DND-41 (cell line): ENCODE measurements at regions not wholly inside any gene's neighbourhood (a gene's known extent, or its start where the extent isn't known, plus 50 kb on each side); places are given as distances from the start of the nearest gene placed in this dataset.

Experiments
- ATAC-seq: fragments of 200-7000 bp; cut with Tn5 transposase; 3 replicates; pipeline ENCODE4 v1.9.1; 2021; ENCODE audit warnings: low read depth; ENCODE audit not compliant: insufficient read depth
- DNase-seq: peaks from one replicate; pipeline ENCODE4 v3.0.0-alpha.2; 2020
- H2AFZ ChIP-seq: 2 replicates; pipeline ENCODE4 v1.6.0; 2012; ENCODE audit warnings: low read depth, low read length
- H3K27ac ChIP-seq: 2 replicates; pipeline ENCODE4 v1.5.1; 2012; ENCODE audit warnings: low read length, inconsistent platforms
- H3K27me3 ChIP-seq: fragments of 200-600 bp; sonication (generic); 2 replicates; pipeline ENCODE4 v1.6.0; 2012; ENCODE audit warnings: low read length, mild to moderate bottlenecking, inconsistent platforms; ENCODE audit not compliant: insufficient read depth, poor library complexity
- H3K36me3 ChIP-seq: 2 replicates; pipeline ENCODE4 v1.5.1; 2012; ENCODE audit warnings: low read length, inconsistent platforms; ENCODE audit not compliant: insufficient read depth
- H3K4me1 ChIP-seq: 2 replicates; pipeline ENCODE4 v1.5.1; 2012; ENCODE audit warnings: mild to moderate bottlenecking, low read length; ENCODE audit not compliant: insufficient read depth
- H3K4me2 ChIP-seq: 2 replicates; pipeline ENCODE4 v1.6.0; 2012; ENCODE audit warnings: mild to moderate bottlenecking, moderate library complexity, low read length, inconsistent platforms; ENCODE audit not compliant: insufficient read depth
- H3K4me3 ChIP-seq, 2 experiments: fragments of 200-600 bp in 1 of 2; shearing (Covaris generic) in 1 of 2; 2 replicates each; pipeline ENCODE4 v1.5.1; 2012 to 2016; ENCODE audit warnings: inconsistent platforms in 2 of 2, low read length in 2 of 2, mild to moderate bottlenecking in 2 of 2, low read depth in 1 of 2, moderate library complexity in 1 of 2
- H3K79me2 ChIP-seq: 2 replicates; pipeline ENCODE4 v1.6.0; 2012; ENCODE audit warnings: low read length, inconsistent platforms; ENCODE audit not compliant: insufficient read depth
- H3K9ac ChIP-seq: 2 replicates; pipeline ENCODE4 v1.6.0; 2012; ENCODE audit warnings: low read depth, mild to moderate bottlenecking, inconsistent platforms, low read length, moderate library complexity
- H3K9me3 ChIP-seq: 2 replicates; pipeline ENCODE4 v1.5.1; 2012; ENCODE audit warnings: low read length, moderate library complexity, mild to moderate bottlenecking, inconsistent platforms; ENCODE audit not compliant: insufficient read depth, severe bottlenecking
- H4K20me1 ChIP-seq: 2 replicates; pipeline ENCODE4 v1.6.0; 2012; ENCODE audit warnings: low read length; ENCODE audit not compliant: insufficient read depth
- CTCF ChIP-seq: IDR thresholded peaks from 2 replicates; pipeline ENCODE4 v1.5.1; 2012; ENCODE audit warnings: borderline replicate concordance, low read length, moderate library complexity, mild to moderate bottlenecking; ENCODE audit not compliant: poor library complexity, severe bottlenecking; ENCODE audit errors: extremely low read depth
- EZH2 ChIP-seq: IDR thresholded peaks from 3 replicates; pipeline ENCODE4 v1.6.1; 2012; ENCODE audit warnings: borderline replicate concordance, low read depth, mild to moderate bottlenecking, moderate library complexity, low read length, inconsistent platforms; ENCODE audit not compliant: severe bottlenecking

DNA sequence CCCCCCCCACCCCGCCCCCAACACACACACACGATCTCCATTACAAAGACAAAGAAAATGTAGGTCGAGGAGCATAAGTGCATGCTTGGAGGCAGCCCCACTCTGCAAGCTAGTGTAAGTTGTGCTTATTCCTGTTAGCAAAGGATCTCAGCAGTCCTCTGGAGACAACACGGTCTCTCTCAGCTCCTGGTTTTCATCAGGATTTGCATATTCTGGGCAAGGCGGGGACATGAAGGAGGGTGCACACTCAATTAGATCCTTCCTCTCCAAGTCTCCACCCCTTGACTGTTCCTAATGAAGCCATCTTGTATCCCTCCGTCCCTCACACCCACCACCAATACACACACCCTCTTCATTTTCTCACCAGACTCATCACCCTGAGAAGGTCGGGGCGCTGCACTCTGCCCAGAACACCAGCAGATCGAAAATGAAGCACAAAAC, 63.8 kb downstream of the MRPL46 start:
- no peak for TF ChIP-seq CTCF

GRCh38 chr15:88401996-88402656, 65.1 kb downstream of the MRPL46 start:
- H2AFZ ChIP-seq: peak overlapping the region; percentile 52
- H3K9me3 ChIP-seq: peaks cover 6% of the 10 kb centered on the region
- H3K27me3 ChIP-seq: no peaks in the 10 kb centered on the region
- peak overlapping the region; percentile 47 for H3K4me2 ChIP-seq
- H3K4me3 ChIP-seq: peak overlapping the region in 1 of 2 experiments; percentile 27; a peak in 1 of 4 replicates
- H3K4me1 ChIP-seq: peaks cover 58% of the 10 kb centered on the region
- no peaks in the 10 kb centered on the region for H3K79me2 ChIP-seq
- TF ChIP-seq CTCF (no peak), EZH2 (no peak)
- DNase-seq (peak; percentile 93), ATAC-seq (peak; percentile 93)
- no peaks in the 10 kb centered on the region for H4K20me1 ChIP-seq
- no peaks in the 10 kb centered on the region for H3K36me3 ChIP-seq
- H3K9ac ChIP-seq: peak overlapping the region; percentile 63
- H3K27ac ChIP-seq: peak overlapping the region; percentile 98

More for the DNA sequence above, 63.8 kb downstream of the MRPL46 start:
- H3K4me2 ChIP-seq: peak overlapping the region; percentile 40; the same call in 1 of the 2 replicates
- H3K27me3 ChIP-seq: no peaks in the 10 kb centered on the region
- peak overlapping the region; percentile 84 for H2AFZ ChIP-seq
- peaks cover 47% of the 10 kb centered on the region for H3K4me1 ChIP-seq
- H3K36me3 ChIP-seq: no peaks in the 10 kb centered on the region
- no peaks in the 10 kb centered on the region for H3K79me2 ChIP-seq
- peak overlapping the region; percentile 63 for H3K9ac ChIP-seq
- ATAC-seq (peak; percentile 26; the same call in 2 of the 3 replicates), DNase-seq (peak; percentile 42)
- H4K20me1 ChIP-seq: no peaks in the 10 kb centered on the region
- H3K4me3 ChIP-seq: no peak overlapping the region; a peak in 1 of 4 replicates
- H3K9me3 ChIP-seq: peaks cover 6% of the 10 kb centered on the region
- H3K27ac ChIP-seq: peak overlapping the region; percentile 98

DNA sequence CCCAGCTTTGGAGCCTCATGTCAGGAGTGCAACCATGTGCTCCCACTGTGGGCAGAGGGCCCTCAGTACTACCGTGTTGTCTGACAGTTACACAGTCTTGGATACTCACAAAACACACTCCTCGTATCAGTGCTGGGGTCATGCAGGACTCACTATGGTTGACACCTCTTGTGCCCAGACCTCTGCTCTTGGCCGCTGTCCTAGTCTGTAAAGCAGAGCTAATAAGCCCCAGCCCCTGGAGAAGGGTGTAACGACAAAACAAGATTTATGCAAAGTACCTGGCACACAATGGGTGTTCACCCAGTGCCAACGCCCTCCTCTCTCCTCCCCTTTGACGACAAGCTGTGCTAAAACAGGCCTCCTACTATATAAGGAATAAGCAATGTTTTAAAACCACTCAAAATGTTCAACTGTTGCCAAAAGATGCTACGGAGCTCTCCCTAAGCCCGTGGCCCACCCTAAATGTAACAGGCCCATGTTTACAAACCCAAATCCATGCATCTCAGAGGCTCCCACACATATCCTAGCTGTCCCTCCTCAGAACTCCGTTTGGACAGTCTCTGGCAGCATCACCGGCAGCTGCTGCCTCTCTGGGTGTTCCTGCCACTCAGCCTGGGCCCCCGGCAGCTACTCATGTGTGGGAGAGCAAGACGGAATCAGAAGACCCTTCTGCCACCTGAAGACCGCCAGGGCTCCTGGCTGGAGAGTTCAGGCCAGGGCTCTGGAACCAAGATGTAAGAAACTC, 65.8 kb downstream of the MRPL46 start:
- H3K27me3 ChIP-seq: no peaks in the 10 kb centered on the region
- peaks cover 65% of the 10 kb centered on the region for H3K4me1 ChIP-seq
- peak overlapping the region; percentile 52; the same call in 1 of the 2 replicates for H2AFZ ChIP-seq
- peaks cover 6% of the 10 kb centered on the region for H3K9me3 ChIP-seq
- H3K4me3 ChIP-seq: no peak overlapping the region; a peak in 1 of 4 replicates
- DNase-seq (peak; percentile 15), ATAC-seq (no peak)
- no peaks in the 10 kb centered on the region for H3K36me3 ChIP-seq
- H4K20me1 ChIP-seq: no peaks in the 10 kb centered on the region
- no peak for TF ChIP-seq EZH2
- TF ChIP-seq CTCF: no peak
- H3K4me2 ChIP-seq: peak overlapping the region; percentile 12; the same call in 1 of the 2 replicates
- peak overlapping the region; percentile 98 for H3K27ac ChIP-seq
- peak overlapping the region; percentile 63 for H3K9ac ChIP-seq
- no peaks in the 10 kb centered on the region for H3K79me2 ChIP-seq
